Epithelial cell of esophagus (primary cell): ENCODE measurements at regions not wholly inside any gene's neighbourhood (a gene's known extent, or its start where the extent isn't known, plus 50 kb on each side); places are given as distances from the start of the nearest gene placed in this dataset.

Source experiments
- DNase-seq: peaks from one replicate; pipeline ENCODE4 v3.0.0; 2010; ENCODE audit warnings: low read depth
- H3K4me3 ChIP-seq: 2 replicates; pipeline ENCODE4 v1.5.1; 2011; ENCODE audit warnings: mild to moderate bottlenecking, low read length, control low read depth
- CTCF ChIP-seq: IDR thresholded peaks from 2 replicates; pipeline ENCODE4 v1.5.1; 2011; ENCODE audit warnings: low read depth, mild to moderate bottlenecking, low read length, control low read depth, inconsistent platforms; ENCODE audit not compliant: insufficient read depth; ENCODE audit errors: missing control alignments

DNA sequence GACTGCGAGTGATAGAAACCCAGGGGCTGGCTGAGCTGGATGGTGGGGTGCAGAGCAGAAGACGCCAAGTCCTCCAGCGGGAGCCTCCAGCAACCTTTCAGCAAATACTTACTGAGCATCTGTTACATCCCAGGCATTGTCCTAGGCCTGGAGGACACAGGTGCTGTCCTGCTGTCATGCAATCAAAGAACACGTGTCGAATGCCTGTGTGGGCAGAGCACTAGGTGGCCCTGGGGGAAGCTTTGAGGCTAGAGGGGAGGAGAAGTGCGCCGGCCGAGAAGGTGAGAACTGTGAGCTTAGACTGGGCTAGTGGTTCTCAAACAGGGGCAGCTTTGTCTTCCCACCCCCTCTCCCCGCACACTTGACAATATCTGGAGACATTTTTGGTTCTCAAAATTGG lies 233.6 kb downstream of the BMP7 start:
- no peak for TF ChIP-seq CTCF
- DNase-seq, result no peak

GRCh38 chr20:57034001-57034400 lies 232.4 kb downstream of the BMP7 start:
- no peak overlapping the region for H3K4me3 ChIP-seq
- no peak for DNase-seq
- TF ChIP-seq CTCF, result no peak

More for the DNA sequence above, 233.6 kb downstream of the BMP7 start:
- H3K4me3 ChIP-seq, result no peak overlapping the region

GRCh38 chr20:57037689-57038088 lies 228.8 kb downstream of the BMP7 start:
- TF ChIP-seq CTCF, result no peak
- no peak for DNase-seq
- no peak overlapping the region for H3K4me3 ChIP-seq

DNA sequence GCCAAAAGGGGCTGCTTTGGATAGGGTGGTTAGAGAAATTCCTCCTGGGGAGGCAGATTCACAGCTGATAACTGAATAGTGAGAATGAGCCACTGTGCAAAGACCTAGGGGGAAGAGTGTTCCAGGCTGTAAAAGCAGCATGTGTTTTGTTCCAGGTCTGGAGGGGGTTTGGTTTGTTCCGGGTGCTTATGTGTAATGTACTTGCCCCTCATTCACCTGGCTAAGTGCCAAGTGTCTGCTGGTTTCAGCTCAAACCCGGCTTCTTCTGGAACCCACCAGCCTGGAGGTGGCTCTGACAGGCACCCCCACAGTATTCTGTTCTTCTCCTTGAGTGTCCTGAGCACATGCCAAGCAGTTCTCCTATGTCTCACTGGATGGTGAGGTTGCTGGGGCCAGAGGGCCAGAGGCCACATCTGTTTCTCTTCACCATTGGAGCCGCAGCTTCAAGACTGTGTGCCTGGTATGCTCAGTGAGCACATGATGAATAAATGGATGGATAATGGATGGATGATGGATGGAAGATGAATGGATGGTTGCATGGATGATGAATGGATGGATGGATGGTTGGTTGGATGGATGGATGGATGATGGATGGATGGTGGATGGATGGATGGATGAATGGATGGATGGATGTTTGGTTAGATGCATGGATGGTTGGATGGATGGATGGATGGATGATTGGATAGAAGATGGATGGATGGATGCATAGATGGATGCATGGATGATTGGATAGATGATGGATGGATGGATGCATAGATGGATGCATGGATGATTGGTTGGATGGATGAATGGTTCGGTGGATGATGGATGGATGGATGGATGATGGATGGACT lies 227.6 kb downstream of the BMP7 start:
- DNase-seq, result no peak
- TF ChIP-seq CTCF, result no peak

DNA sequence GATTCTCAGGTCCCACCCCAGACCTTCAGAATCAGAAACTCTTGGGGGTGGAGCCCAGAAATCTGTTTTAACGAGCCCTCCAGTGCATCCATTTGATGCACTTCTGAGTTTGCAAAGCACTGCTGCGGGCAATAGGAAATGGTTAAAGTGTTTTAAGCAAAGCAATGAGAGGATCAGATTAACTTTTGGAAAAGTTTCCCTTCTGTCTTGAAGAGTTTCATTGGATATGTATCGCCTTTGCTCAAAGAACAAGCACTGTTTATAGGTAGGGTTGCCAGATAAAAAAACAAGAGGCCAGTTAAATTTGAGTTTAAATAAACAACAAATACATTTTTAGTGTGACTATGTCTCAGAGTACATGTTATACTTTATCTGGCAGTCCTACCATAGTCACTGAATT lies 226.0 kb downstream of the BMP7 start:
- TF ChIP-seq CTCF, result no peak
- H3K4me3 ChIP-seq, result no peak overlapping the region
- no peak for DNase-seq

More for the DNA sequence above, 227.6 kb downstream of the BMP7 start:
- no peak overlapping the region for H3K4me3 ChIP-seq

DNA sequence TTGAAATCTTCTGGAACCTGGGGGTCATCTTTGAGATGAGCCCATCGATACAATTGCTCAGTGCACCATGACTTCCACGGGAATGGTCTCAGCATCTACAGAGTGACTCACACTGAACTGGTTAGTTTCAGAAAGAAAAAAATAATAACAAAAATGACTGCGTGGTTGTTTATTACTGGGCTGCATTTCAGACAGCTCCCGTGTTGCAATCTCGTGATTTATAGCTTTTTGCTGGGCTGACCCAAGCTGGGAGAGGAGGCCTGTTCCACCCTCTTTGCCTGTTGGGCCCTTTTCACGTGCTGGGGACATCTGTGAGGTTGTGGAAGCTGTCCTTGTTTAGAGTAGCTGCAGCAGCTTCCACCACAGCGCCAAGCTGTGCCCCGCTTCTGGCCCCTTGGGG lies 225.5 kb downstream of the BMP7 start:
- no peak for TF ChIP-seq CTCF
- DNase-seq, result peak; percentile 18
- H3K4me3 ChIP-seq, result no peak overlapping the region

GRCh38 chr20:57043091-57043490 lies 223.3 kb downstream of the BMP7 start:
- no peak overlapping the region for H3K4me3 ChIP-seq
- no peak for DNase-seq
- TF ChIP-seq CTCF, result no peak
